ENCODE measurements at regions not wholly inside any gene's neighbourhood (a gene's known extent, or its start where the extent isn't known, plus 50 kb on each side); places are given as distances from the start of the nearest gene placed in this dataset.

DNA sequence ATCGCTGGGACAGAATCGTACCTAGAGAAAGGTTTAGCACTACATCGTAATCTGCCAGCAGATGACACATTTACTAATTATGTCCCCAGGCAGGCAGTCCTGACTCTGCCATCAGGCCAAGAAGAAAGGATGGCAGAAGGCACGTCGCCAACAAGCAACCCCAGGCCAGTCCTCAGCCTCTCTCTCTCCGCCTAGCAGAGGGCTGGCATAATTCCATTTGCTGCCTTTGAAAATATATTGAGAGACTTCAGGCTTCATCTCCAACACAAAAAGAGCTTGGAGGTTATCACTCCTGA is 1517.0 kb downstream of the TBC1D22A start:
- TF ChIP-seq, protein P1, sequence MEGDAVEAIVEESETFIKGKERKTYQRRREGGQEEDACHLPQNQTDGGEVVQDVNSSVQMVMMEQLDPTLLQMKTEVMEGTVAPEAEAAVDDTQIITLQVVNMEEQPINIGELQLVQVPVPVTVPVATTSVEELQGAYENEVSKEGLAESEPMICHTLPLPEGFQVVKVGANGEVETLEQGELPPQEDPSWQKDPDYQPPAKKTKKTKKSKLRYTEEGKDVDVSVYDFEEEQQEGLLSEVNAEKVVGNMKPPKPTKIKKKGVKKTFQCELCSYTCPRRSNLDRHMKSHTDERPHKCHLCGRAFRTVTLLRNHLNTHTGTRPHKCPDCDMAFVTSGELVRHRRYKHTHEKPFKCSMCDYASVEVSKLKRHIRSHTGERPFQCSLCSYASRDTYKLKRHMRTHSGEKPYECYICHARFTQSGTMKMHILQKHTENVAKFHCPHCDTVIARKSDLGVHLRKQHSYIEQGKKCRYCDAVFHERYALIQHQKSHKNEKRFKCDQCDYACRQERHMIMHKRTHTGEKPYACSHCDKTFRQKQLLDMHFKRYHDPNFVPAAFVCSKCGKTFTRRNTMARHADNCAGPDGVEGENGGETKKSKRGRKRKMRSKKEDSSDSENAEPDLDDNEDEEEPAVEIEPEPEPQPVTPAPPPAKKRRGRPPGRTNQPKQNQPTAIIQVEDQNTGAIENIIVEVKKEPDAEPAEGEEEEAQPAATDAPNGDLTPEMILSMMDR (IDR thresholded peaks at IDR 0.05; ENCODE audit: insufficient read depth, low read length, poor library complexity, severe bottlenecking): no peak
- Histone ChIP-seq H3K36me3 (ENCODE audit: control insufficient read depth, insufficient read depth, low read length) (no peaks in the 10 kb centered on the region), H3K4me3 (replicated peaks; ENCODE audit: low read depth, low read length) (no peak overlapping the region), H3K27me3 (replicated peaks; ENCODE audit: control insufficient read depth, insufficient read depth, low read length) (no peaks in the 10 kb centered on the region)
- DNase-seq (ENCODE audit: extremely low read depth, insufficient read length): no peak

DNA sequence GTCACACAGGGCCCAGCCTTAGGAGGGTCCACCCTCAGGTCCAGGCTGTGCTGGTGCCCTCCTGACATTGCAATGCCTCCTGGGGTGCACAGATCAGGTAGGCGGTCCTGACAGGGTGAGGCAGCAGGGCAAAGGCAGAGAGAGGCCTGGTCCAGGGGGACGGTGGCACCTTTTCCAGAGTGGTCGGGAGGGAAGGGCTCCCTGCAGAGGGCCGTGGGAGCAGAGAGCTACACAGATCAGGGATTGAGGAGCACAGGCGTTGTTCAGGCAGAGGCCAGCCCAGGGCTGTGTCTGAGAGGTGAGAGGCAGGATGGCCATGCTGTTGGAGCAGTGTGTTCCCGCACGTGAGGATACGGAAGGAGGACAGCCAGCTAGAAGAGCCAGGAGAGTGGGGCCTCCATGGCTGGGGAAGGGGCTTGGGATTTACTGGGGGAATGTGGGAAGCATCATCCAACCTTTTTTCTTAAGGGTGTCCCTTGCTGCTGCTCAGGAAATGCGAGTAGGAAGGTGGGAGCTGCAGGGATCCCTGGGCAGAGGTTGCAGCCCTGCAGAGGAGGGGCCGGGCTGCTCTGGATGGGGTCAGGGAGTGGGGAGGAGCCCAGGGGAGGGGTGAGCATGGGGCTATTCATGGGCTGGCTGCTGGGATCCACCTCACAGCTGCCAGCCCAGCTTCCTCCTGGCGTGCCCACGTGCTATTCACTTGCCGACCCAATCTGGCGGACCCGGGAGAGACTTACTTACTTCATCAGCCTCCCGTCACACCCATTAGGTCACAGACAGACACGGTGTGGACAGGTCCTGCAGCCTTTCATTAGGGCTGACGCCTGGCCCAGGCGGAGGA is 1516.4 kb downstream of the TBC1D22A start:
- Histone ChIP-seq H3K36me3 (ENCODE audit: control insufficient read depth, insufficient read depth, low read length) (no peaks in the 10 kb centered on the region), H3K4me3 (replicated peaks; ENCODE audit: low read depth, low read length) (no peak overlapping the region), H3K27me3 (replicated peaks; ENCODE audit: control insufficient read depth, insufficient read depth, low read length) (no peaks in the 10 kb centered on the region)
- TF ChIP-seq, protein P1 (IDR thresholded peaks at IDR 0.05; ENCODE audit: insufficient read depth, low read length, poor library complexity, severe bottlenecking): no peak
- no peak for DNase-seq (ENCODE audit: extremely low read depth, insufficient read length)

DNA sequence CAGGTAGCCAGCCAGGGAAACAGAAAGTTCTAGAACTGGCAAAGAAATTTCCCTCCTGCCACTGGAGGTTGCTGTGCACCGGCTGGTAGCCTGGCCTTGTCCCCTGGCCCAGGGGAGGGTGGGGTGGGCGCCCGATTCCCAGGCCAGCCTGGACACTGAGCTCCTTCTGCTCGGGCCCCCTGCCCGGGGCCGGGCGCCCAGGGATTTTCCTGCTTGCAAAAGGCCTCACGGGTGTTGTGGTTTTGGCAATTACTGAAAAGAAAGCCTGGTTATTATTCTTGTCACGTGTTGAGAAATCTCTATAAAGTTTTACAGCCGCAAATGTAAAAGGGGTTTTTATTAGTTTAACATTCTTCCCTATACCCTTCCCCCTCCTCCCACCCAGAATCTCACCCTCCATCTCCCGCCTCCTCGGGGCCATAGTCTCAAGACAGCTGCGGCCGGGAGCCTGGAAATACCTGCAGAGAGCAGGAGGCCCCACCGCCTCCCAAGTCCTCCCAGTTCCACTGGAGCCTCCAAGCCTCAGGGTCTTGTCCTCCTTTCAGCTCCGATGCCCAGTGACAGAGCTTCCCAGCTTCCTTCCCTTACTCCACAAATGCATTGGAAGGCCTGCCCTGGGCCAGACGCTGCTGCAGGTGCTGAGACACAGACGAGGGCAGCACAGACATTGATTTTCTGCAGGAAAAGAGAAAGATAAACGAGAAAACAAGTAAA is 1515.6 kb downstream of the TBC1D22A start:
- Histone ChIP-seq H3K36me3 (ENCODE audit: control insufficient read depth, insufficient read depth, low read length) (no peaks in the 10 kb centered on the region), H3K4me3 (replicated peaks; ENCODE audit: low read depth, low read length) (no peak overlapping the region), H3K27me3 (replicated peaks; ENCODE audit: control insufficient read depth, insufficient read depth, low read length) (no peaks in the 10 kb centered on the region)
- DNase-seq (ENCODE audit: extremely low read depth, insufficient read length): no peak
- TF ChIP-seq, protein P1 (IDR thresholded peaks at IDR 0.05; ENCODE audit: insufficient read depth, low read length, poor library complexity, severe bottlenecking): no peak

- no peak for DNase-seq (ENCODE audit: extremely low read depth, insufficient read length)
- H3K27me3 ChIP-seq (replicated peaks; ENCODE audit: control insufficient read depth, insufficient read depth, low read length): no peaks in the 10 kb centered on the region
- no peak overlapping the region for H3K4me3 ChIP-seq (replicated peaks; ENCODE audit: low read depth, low read length)
- no peaks in the 10 kb centered on the region for H3K36me3 ChIP-seq (ENCODE audit: control insufficient read depth, insufficient read depth, low read length)
- TF ChIP-seq, protein P1 (IDR thresholded peaks at IDR 0.05; ENCODE audit: insufficient read depth, low read length, poor library complexity, severe bottlenecking): no peak
Observed at GRCh38 chr22:48276994-48277867, 1514.8 kb downstream of the TBC1D22A start.

GRCh38 chr22:48275412-48275811 is 1513.0 kb downstream of the TBC1D22A start:
- DNase-seq (ENCODE audit: extremely low read depth, insufficient read length): no peak
- Histone ChIP-seq H3K4me3 (replicated peaks; ENCODE audit: low read depth, low read length) (no peak overlapping the region), H3K27me3 (replicated peaks; ENCODE audit: control insufficient read depth, insufficient read depth, low read length) (no peaks in the 10 kb centered on the region), H3K36me3 (ENCODE audit: control insufficient read depth, insufficient read depth, low read length) (no peaks in the 10 kb centered on the region)
- TF ChIP-seq, protein P1 (IDR thresholded peaks at IDR 0.05; ENCODE audit: insufficient read depth, low read length, poor library complexity, severe bottlenecking): no peak
